Neuronal stem cell (in vitro differentiated cells): ENCODE measurements at regions not wholly inside any gene's neighbourhood (a gene's known extent, or its start where the extent isn't known, plus 50 kb on each side); places are given as distances from the start of the nearest gene placed in this dataset.

Source experiments
- DNase-seq: peaks from one replicate; pipeline ENCODE4 v3.0.0-alpha.2; 2013; ENCODE audit warnings: low spot score
- H2AFZ ChIP-seq: one replicate; pipeline ENCODE4 v1.6.1; 2013; ENCODE audit warnings: mild to moderate bottlenecking, low read length, inconsistent platforms
- H2AK5ac ChIP-seq: 2 replicates; pipeline ENCODE4 v1.6.1; 2013; ENCODE audit warnings: low read depth, mild to moderate bottlenecking, inconsistent platforms, low read length, moderate library complexity, mixed read lengths
- H2BK120ac ChIP-seq: 2 replicates; pipeline ENCODE4 v1.6.1; 2013; ENCODE audit warnings: low read depth, mild to moderate bottlenecking, inconsistent platforms, low read length, moderate library complexity, mixed read lengths
- H2BK12ac ChIP-seq: one replicate; pipeline ENCODE4 v1.6.1; 2013; ENCODE audit warnings: low read length, inconsistent platforms
- H2BK15ac ChIP-seq: 2 replicates; pipeline ENCODE4 v1.6.1; 2013; ENCODE audit warnings: mild to moderate bottlenecking, low read length, inconsistent platforms, mixed read lengths
- H2BK5ac ChIP-seq: one replicate; pipeline ENCODE4 v1.6.1; 2013; ENCODE audit warnings: inconsistent platforms, mild to moderate bottlenecking, low read length, moderate library complexity
- H3K14ac ChIP-seq: one replicate; pipeline ENCODE4 v1.6.1; 2013; ENCODE audit warnings: low read length, inconsistent platforms
- H3K18ac ChIP-seq: 2 replicates; pipeline ENCODE4 v1.6.1; 2013; ENCODE audit warnings: low read length, inconsistent platforms
- H3K23ac ChIP-seq: 2 replicates; pipeline ENCODE4 v1.6.1; 2013; ENCODE audit warnings: low read depth, mild to moderate bottlenecking, mixed read lengths, low read length, inconsistent platforms; ENCODE audit not compliant: poor library complexity
- H3K27ac ChIP-seq: replicated peaks from 3 replicates; pipeline ENCODE4 v1.5.1; 2013; ENCODE audit warnings: low read length, inconsistent platforms
- H3K27me3 ChIP-seq, 3 experiments: 2 replicates each; pipeline ENCODE4 v1.6.1; 2013; ENCODE audit warnings: low read length in 3 of 3, mild to moderate bottlenecking in 2 of 3, inconsistent platforms in 1 of 3, low read depth in 1 of 3, mixed read lengths in 1 of 3, moderate library complexity in 1 of 3; ENCODE audit not compliant: control insufficient read depth in 3 of 3, insufficient read depth in 3 of 3
- H3K36me3 ChIP-seq, 2 donors: replicated peaks in 1 of 2; 2 replicates each; pipeline ENCODE4 v1.6.1; 2013; ENCODE audit warnings: low read length in 2 of 2; ENCODE audit not compliant: control insufficient read depth in 2 of 2, insufficient read depth in 2 of 2
- H3K4ac ChIP-seq: 2 replicates; pipeline ENCODE4 v1.6.1; 2013; ENCODE audit warnings: inconsistent platforms, mild to moderate bottlenecking, low read length, moderate library complexity
- H3K4me1 ChIP-seq, 2 donors: 1 replicate in 1 of 2; 2 replicates in 1 of 2; pipeline ENCODE4 v1.6.1; 2013; ENCODE audit warnings: low read length in 2 of 2, low read depth in 1 of 2; ENCODE audit not compliant: control insufficient read depth in 2 of 2, insufficient read depth in 1 of 2
- H3K4me2 ChIP-seq: one replicate; pipeline ENCODE4 v1.6.1; 2013; ENCODE audit warnings: mild to moderate bottlenecking, low read length, inconsistent platforms; ENCODE audit not compliant: insufficient read depth, poor library complexity, severe bottlenecking
- H3K4me3 ChIP-seq, 2 donors: 2 replicates each; pipeline ENCODE4 v1.5.1; 2013; ENCODE audit warnings: low read length in 2 of 2, mild to moderate bottlenecking in 2 of 2, inconsistent platforms in 1 of 2, moderate library complexity in 1 of 2
- H3K79me1 ChIP-seq: one replicate; pipeline ENCODE4 v1.6.1; 2013; ENCODE audit warnings: low read depth, mild to moderate bottlenecking, inconsistent platforms, low read length, moderate library complexity
- H3K9ac ChIP-seq: one replicate; pipeline ENCODE4 v1.6.1; 2013; ENCODE audit warnings: mild to moderate bottlenecking, low read depth, low read length, inconsistent platforms; ENCODE audit not compliant: poor library complexity
- H3K9me3 ChIP-seq, 2 donors: replicated peaks in 1 of 2; 2 replicates each; pipeline versions ENCODE3 to v1.6.1; 2013; ENCODE audit warnings: low read length in 2 of 2, mild to moderate bottlenecking in 2 of 2, inconsistent platforms in 1 of 2, low read depth in 1 of 2, mixed read lengths in 1 of 2, moderate library complexity in 1 of 2; ENCODE audit not compliant: control insufficient read depth in 2 of 2, insufficient read depth in 1 of 2
- H4K8ac ChIP-seq: one replicate; pipeline ENCODE4 v1.6.1; 2013; ENCODE audit warnings: low read depth, mild to moderate bottlenecking, inconsistent platforms, low read length, moderate library complexity
- H4K91ac ChIP-seq: one replicate; pipeline ENCODE4 v1.6.1; 2013; ENCODE audit warnings: low read length, low read depth, mild to moderate bottlenecking, inconsistent platforms; ENCODE audit not compliant: poor library complexity
- WGBS, 2 donors: extraction: QIAGEN DNeasy Blood & Tissue Kit; methylation state at CpG; one replicate each; pipeline ENCODE4 v1.1.7; 2013; ENCODE audit warnings: missing lambda C conversion rate in 2 of 2, mixed read lengths in 1 of 2; ENCODE audit not compliant: insufficient read length in 2 of 2, insufficient replicate concordance in 1 of 2; ENCODE audit errors: extremely low coverage in 2 of 2; 5-methylcytosine and 5-hydroxymethylcytosine counted together

- WGBS, 2 donors = no CpG with 5 or more reads among the region's 2 CpGs
Observed at GRCh38 chr1:30465096-30465495, 258.3 kb downstream of the MATN1 start.

GRCh38 chr1:30464187-30464617 is 259.2 kb downstream of the MATN1 start:
- Histone ChIP-seq H3K9me3 (peaks cover 0 to 5% of the 10 kb centered on the region in 2 donors), H3K23ac (no peak overlapping the region), H3K4ac (no peak overlapping the region), H2AK5ac (no peak overlapping the region), H2BK5ac (no peak overlapping the region), H4K91ac (no peak overlapping the region), H3K36me3 (no peaks in the 10 kb centered on the region), H3K18ac (no peak overlapping the region), H3K9ac (no peak overlapping the region), H3K79me1 (no peaks in the 10 kb centered on the region), H3K27ac (no peak overlapping the region), H4K8ac (no peak overlapping the region), H3K4me2 (no peak overlapping the region), H3K27me3 (no peaks in the 10 kb centered on the region), H3K14ac (no peak overlapping the region), H2BK120ac (no peak overlapping the region), H2BK12ac (no peak overlapping the region), H2BK15ac (no peak overlapping the region), H2AFZ (no peak overlapping the region), H3K4me1 (no peaks in the 10 kb centered on the region), H3K4me3 (no peak overlapping the region)
- WGBS, 2 donors = no CpG with 5 or more reads among the region's 1 CpG
- DNase-seq = no peak

More at GRCh38 chr1:30465096-30465495, 258.3 kb downstream of the MATN1 start:
- Histone ChIP-seq H2BK12ac (no peak overlapping the region), H4K8ac (no peak overlapping the region), H4K91ac (no peak overlapping the region), H3K79me1 (no peaks in the 10 kb centered on the region), H3K18ac (no peak overlapping the region), H3K9ac (no peak overlapping the region), H2AFZ (no peak overlapping the region), H3K4me2 (no peak overlapping the region), H2BK5ac (no peak overlapping the region), H3K4me1 (no peaks in the 10 kb centered on the region), H3K4me3 (no peak overlapping the region), H2BK120ac (no peak overlapping the region), H2AK5ac (no peak overlapping the region), H3K27me3 (no peaks in the 10 kb centered on the region), H3K36me3 (no peaks in the 10 kb centered on the region), H3K23ac (no peak overlapping the region), H3K4ac (no peak overlapping the region), H3K27ac (no peak overlapping the region), H3K14ac (no peak overlapping the region), H2BK15ac (no peak overlapping the region), H3K9me3 (peaks cover 0 to 2% of the 10 kb centered on the region in 2 donors)
- no peak for DNase-seq

GRCh38 chr1:30462826-30463425 is 260.5 kb downstream of the MATN1 start:
- H4K91ac ChIP-seq = no peak overlapping the region
- no peak overlapping the region for H2BK120ac ChIP-seq
- H3K4me1 ChIP-seq = no peaks in the 10 kb centered on the region
- no peak overlapping the region for H2BK12ac ChIP-seq
- no peaks in the 10 kb centered on the region for H3K36me3 ChIP-seq
- no peak for DNase-seq
- no peak overlapping the region for H3K9ac ChIP-seq
- no peaks in the 10 kb centered on the region for H3K79me1 ChIP-seq
- H3K27me3 ChIP-seq = no peaks in the 10 kb centered on the region
- no peak overlapping the region for H3K4me3 ChIP-seq
- no peak overlapping the region for H2BK15ac ChIP-seq
- no CpG with 5 or more reads among the region's 10 CpGs for WGBS, 2 donors
- H2AK5ac ChIP-seq = no peak overlapping the region
- peaks cover 0 to 5% of the 10 kb centered on the region in 2 donors for H3K9me3 ChIP-seq
- no peak overlapping the region for H3K27ac ChIP-seq
- no peak overlapping the region for H4K8ac ChIP-seq
- H3K4me2 ChIP-seq = no peak overlapping the region
- H2AFZ ChIP-seq = no peak overlapping the region
- H3K18ac ChIP-seq = no peak overlapping the region
- no peak overlapping the region for H3K14ac ChIP-seq
- no peak overlapping the region for H3K23ac ChIP-seq
- H3K4ac ChIP-seq = no peak overlapping the region
- no peak overlapping the region for H2BK5ac ChIP-seq

- no peak for DNase-seq
- Histone ChIP-seq H3K4me1 (no peaks in the 10 kb centered on the region), H3K4me3 (no peak overlapping the region), H3K18ac (no peak overlapping the region), H2BK5ac (no peak overlapping the region), H2BK15ac (no peak overlapping the region), H3K27me3 (no peaks in the 10 kb centered on the region), H3K9me3 (peaks cover 0 to 5% of the 10 kb centered on the region in 2 donors), H3K79me1 (no peaks in the 10 kb centered on the region), H4K91ac (peak overlapping the region; percentile 33), H3K9ac (peak overlapping the region; percentile 10), H4K8ac (no peak overlapping the region), H2BK12ac (no peak overlapping the region), H3K4me2 (no peak overlapping the region), H2AK5ac (no peak overlapping the region), H2AFZ (no peak overlapping the region), H3K23ac (no peak overlapping the region), H3K36me3 (no peaks in the 10 kb centered on the region), H2BK120ac (no peak overlapping the region), H3K4ac (no peak overlapping the region), H3K14ac (peak overlapping the region; percentile 10), H3K27ac (no peak overlapping the region)
- WGBS, 2 donors = no CpG with 5 or more reads among the region's 4 CpGs
Observed at GRCh38 chr1:30462166-30462565, 261.2 kb downstream of the MATN1 start.
